Adrenal gland (tissue), 5 donors: ENCODE measurements at regions not wholly inside any gene's neighbourhood (a gene's known extent, or its start where the extent isn't known, plus 50 kb on each side); places are given as distances from the start of the nearest gene placed in this dataset.

Experiments
- POLR2A ChIP-seq, 2 donors: fragments of 450-650 bp; IDR thresholded peaks; one replicate each; pipeline ENCODE4 v1.6.1; 2017; ENCODE audit warnings: antibody characterized with exemption in 2 of 2, mild to moderate bottlenecking in 2 of 2, moderate library complexity in 1 of 2
- TF ChIP-seq, protein P1 (sequence below), 6 experiments: fragments of 450-650 bp in 4 of 6; fragments of 200-600 bp in 2 of 6; sonication (generic) in 1 of 6; IDR thresholded peaks; 1 replicate in 5 of 6; 2 replicates in 1 of 6; pipeline versions ENCODE4 v1.5.1 to v1.8.0; 2016 to 2021; ENCODE audit warnings: antibody characterized with exemption in 6 of 6, mild to moderate bottlenecking in 2 of 6, moderate library complexity in 1 of 6
- donor health status: DM: no; HTN: no; CAD: no.

DNA sequence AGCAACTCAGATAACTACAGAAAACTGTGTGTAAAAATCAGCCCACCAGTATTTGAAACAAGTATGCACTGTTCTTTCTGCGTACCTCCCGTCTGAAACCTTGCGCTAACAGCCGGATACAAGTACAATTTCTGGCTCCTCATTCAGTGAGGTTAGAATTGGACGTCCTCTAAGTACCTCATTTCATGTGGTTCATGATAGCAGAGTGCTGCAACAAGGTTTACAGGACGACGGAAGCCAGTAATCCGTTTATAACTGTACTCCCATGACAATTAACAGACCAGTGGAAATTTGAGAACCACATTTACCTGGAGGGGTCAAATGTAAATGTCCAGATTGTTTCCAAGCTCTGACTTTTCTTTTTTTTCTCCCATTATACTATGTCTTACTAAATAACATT, 52.9 kb upstream of the TENM3 start:
- TF ChIP-seq, protein P1, sequence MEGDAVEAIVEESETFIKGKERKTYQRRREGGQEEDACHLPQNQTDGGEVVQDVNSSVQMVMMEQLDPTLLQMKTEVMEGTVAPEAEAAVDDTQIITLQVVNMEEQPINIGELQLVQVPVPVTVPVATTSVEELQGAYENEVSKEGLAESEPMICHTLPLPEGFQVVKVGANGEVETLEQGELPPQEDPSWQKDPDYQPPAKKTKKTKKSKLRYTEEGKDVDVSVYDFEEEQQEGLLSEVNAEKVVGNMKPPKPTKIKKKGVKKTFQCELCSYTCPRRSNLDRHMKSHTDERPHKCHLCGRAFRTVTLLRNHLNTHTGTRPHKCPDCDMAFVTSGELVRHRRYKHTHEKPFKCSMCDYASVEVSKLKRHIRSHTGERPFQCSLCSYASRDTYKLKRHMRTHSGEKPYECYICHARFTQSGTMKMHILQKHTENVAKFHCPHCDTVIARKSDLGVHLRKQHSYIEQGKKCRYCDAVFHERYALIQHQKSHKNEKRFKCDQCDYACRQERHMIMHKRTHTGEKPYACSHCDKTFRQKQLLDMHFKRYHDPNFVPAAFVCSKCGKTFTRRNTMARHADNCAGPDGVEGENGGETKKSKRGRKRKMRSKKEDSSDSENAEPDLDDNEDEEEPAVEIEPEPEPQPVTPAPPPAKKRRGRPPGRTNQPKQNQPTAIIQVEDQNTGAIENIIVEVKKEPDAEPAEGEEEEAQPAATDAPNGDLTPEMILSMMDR (IDR thresholded peaks at IDR 0.05), result no peak
- TF ChIP-seq POLR2A (IDR thresholded peaks at IDR 0.05), result no peak
